IMR-90 (cell line): ENCODE measurements at regions not wholly inside any gene's neighbourhood (a gene's known extent, or its start where the extent isn't known, plus 50 kb on each side); places are given as distances from the start of the nearest gene placed in this dataset.

Experiments
- ATAC-seq: fragments of 200-7000 bp; cut with Tn5 transposase; 2 replicates; pipeline ENCODE4 v1.9.1; 2020; ENCODE audit warnings: low read depth, mild to moderate bottlenecking, moderate library complexity
- BruUV-seq: library from RNA; stranded (reverse); fragments of 400-500 nt; replicated peaks from 2 replicates; lab custom pipeline; 2021; lab: Mats Ljungman, UMichigan
- CTCF ChIA-PET: fragments of 300-600 bp; formaldehyde crosslinking; extraction: SDS; loops from one replicate; lab custom pipeline; 2021; ENCODE audit warnings: antibody characterized with exemption; lab: Yijun Ruan, JAX
- POLR2A ChIA-PET: fragments of 300-600 bp; sonication (Branson Sonifier 250); formaldehyde crosslinking; loops from one replicate; lab custom pipeline; 2022; ENCODE audit warnings: antibody characterized with exemption; ENCODE audit not compliant: unreplicated experiment; lab: Charles Lee
- DNase-seq: peaks from one replicate; pipeline ENCODE4 v3.0.0; 2013
- H2AFZ ChIP-seq: replicated peaks from 2 replicates; pipeline ENCODE3; 2013; ENCODE audit warnings: low read length, mild to moderate bottlenecking; ENCODE audit not compliant: poor library complexity
- H2AK5ac ChIP-seq: 2 replicates; pipeline ENCODE4 v1.6.1; 2013; ENCODE audit warnings: low read depth, low read length, inconsistent platforms
- H2AK9ac ChIP-seq: replicated peaks from 2 replicates; pipeline ENCODE3; 2013; ENCODE audit warnings: mild to moderate bottlenecking, low read depth, low read length, moderate library complexity; ENCODE audit not compliant: poor library complexity
- H2BK120ac ChIP-seq: 2 replicates; pipeline ENCODE4 v1.6.1; 2013; ENCODE audit warnings: low read depth, low read length, inconsistent platforms
- H2BK15ac ChIP-seq: 3 replicates; pipeline ENCODE4 v1.6.1; 2013; ENCODE audit warnings: low read depth, low read length, inconsistent platforms
- H2BK20ac ChIP-seq: 2 replicates; pipeline ENCODE4 v1.6.1; 2013; ENCODE audit warnings: low read depth, mild to moderate bottlenecking, inconsistent platforms, low read length, moderate library complexity
- H2BK5ac ChIP-seq: 2 replicates; pipeline ENCODE4 v1.6.1; 2013; ENCODE audit warnings: mild to moderate bottlenecking, low read depth, low read length, inconsistent platforms; ENCODE audit not compliant: poor library complexity, severe bottlenecking
- H3K14ac ChIP-seq: replicated peaks from 2 replicates; pipeline ENCODE4 v1.6.1; 2013; ENCODE audit warnings: low read depth, low read length, inconsistent platforms
- H3K18ac ChIP-seq: 2 replicates; pipeline ENCODE4 v1.6.1; 2013; ENCODE audit warnings: low read depth, low read length, control low read depth
- H3K23ac ChIP-seq: 2 replicates; pipeline ENCODE4 v1.6.1; 2013; ENCODE audit warnings: low read depth, low read length, inconsistent platforms
- H3K27ac ChIP-seq: 2 replicates; pipeline ENCODE4 v1.5.1; 2013; ENCODE audit warnings: mild to moderate bottlenecking, control low read depth, low read length; ENCODE audit not compliant: insufficient read depth
- H3K27me3 ChIP-seq: 2 replicates; pipeline ENCODE4 v1.6.1; 2013; ENCODE audit warnings: low read length; ENCODE audit not compliant: control insufficient read depth, insufficient read depth
- H3K36me3 ChIP-seq: 2 replicates; pipeline ENCODE4 v1.6.1; 2013; ENCODE audit warnings: low read length, mixed read lengths; ENCODE audit not compliant: control insufficient read depth, insufficient read depth
- H3K4ac ChIP-seq: 2 replicates; pipeline ENCODE4 v1.6.1; 2013; ENCODE audit warnings: low read depth, low read length, inconsistent platforms
- H3K4me1 ChIP-seq: 2 replicates; pipeline ENCODE4 v1.6.1; 2013; ENCODE audit warnings: low read length, mixed read lengths; ENCODE audit not compliant: control insufficient read depth, insufficient read depth
- H3K4me2 ChIP-seq: 2 replicates; pipeline ENCODE4 v1.6.1; 2013; ENCODE audit warnings: low read depth, mild to moderate bottlenecking, control low read depth, low read length, moderate library complexity
- H3K4me3 ChIP-seq: 2 replicates; pipeline ENCODE4 v1.5.1; 2013; ENCODE audit warnings: low read depth, mild to moderate bottlenecking, control low read depth, low read length, moderate library complexity; ENCODE audit not compliant: insufficient read depth
- H3K56ac ChIP-seq: 2 replicates; pipeline ENCODE4 v1.6.1; 2013; ENCODE audit warnings: low read length, inconsistent platforms; ENCODE audit not compliant: insufficient read depth; ENCODE audit errors: extremely low read depth
- H3K79me1 ChIP-seq, 2 experiments: 2 replicates each; pipeline ENCODE4 v1.6.1; 2013; ENCODE audit warnings: low read length in 2 of 2, inconsistent platforms in 1 of 2, low read depth in 1 of 2
- H3K9ac ChIP-seq: 2 replicates; pipeline ENCODE4 v1.6.1; 2013; ENCODE audit warnings: low read depth, low read length, control low read depth
- H3K9me1 ChIP-seq: 2 replicates; pipeline ENCODE4 v1.6.1; 2013; ENCODE audit warnings: low read length, inconsistent platforms; ENCODE audit not compliant: insufficient read depth
- H3K9me3 ChIP-seq: 2 replicates; pipeline ENCODE4 v1.6.1; 2013; ENCODE audit warnings: low read length; ENCODE audit not compliant: control insufficient read depth, insufficient read depth
- H4K20me1 ChIP-seq: 2 replicates; pipeline ENCODE4 v1.6.1; 2013; ENCODE audit warnings: low read length, inconsistent platforms; ENCODE audit not compliant: insufficient read depth
- H4K5ac ChIP-seq: 2 replicates; pipeline ENCODE4 v1.6.1; 2013; ENCODE audit warnings: mild to moderate bottlenecking, low read depth, low read length, control low read depth
- H4K8ac ChIP-seq, 2 experiments: 2 replicates each; pipeline ENCODE4 v1.6.1; 2013; ENCODE audit warnings: low read depth in 2 of 2, low read length in 2 of 2, control low read depth in 1 of 2, inconsistent platforms in 1 of 2
- H4K91ac ChIP-seq: 2 replicates; pipeline ENCODE4 v1.6.1; 2013; ENCODE audit warnings: low read depth, low read length, inconsistent platforms; ENCODE audit not compliant: insufficient read depth
- MAZ ChIP-seq: IDR thresholded peaks from 2 replicates; pipeline ENCODE4 v1.6.1; 2012; ENCODE audit warnings: low read depth, mild to moderate bottlenecking, low read length, improper control_type of control experiment, moderate library complexity, borderline replicate concordance
- WGBS, 2 experiments: methylation state at CpG; one replicate each; pipeline versions ENCODE4 v1.1.5 to v1.1.7; 2013; ENCODE audit warnings: missing lambda C conversion rate in 2 of 2; ENCODE audit not compliant: insufficient read length in 1 of 2; ENCODE audit errors: extremely low coverage in 2 of 2; 5-methylcytosine and 5-hydroxymethylcytosine counted together
- dilution Hi-C: fragments of 300-500 bp; cut with HindIII; formaldehyde crosslinking; loops from one replicate; pipeline ENCODE4 v1.14.3; 2018; ENCODE audit warnings: low sequenced_read_pairs; ENCODE audit not compliant: unreplicated experiment
- in situ Hi-C: fragments of 300-500 bp; cut with MboI; formaldehyde crosslinking; loops from 3 replicates; pipeline ENCODE4 v1.14.3; 2019; ENCODE audit warnings: low sequenced_read_pairs, inconsistent platforms, mixed read lengths
- intact Hi-C: fragments of 100-400 bp; cut with micrococcal nuclease; formaldehyde crosslinking; loops from 2 replicates; pipeline ENCODE4 v1.10.0; 2022

DNA sequence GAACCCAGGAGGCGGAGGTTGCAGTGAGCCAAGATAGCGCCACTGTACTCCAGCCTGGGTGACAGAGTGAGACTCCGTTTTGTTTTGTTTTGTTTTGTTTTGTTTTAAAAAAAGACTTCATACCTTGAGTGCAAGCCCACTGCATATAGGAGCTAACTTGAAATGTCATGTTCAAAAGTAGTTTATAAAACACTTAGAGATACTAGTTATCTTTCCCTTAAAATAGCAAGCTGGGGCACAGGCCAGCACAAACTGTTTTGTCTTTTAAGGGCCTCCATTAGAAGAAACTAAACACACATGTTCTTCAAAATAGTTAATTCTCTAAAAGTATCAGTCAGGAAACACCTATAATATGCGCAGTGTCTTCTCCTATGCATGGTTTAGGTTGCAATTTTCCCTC, 505.1 kb upstream of the TMPRSS15 start:
- no peak for TF ChIP-seq MAZ
- no peak overlapping the region for H3K4ac ChIP-seq
- H3K27ac ChIP-seq = no peak overlapping the region
- WGBS, 2 experiments = no CpG with 5 or more reads among the region's 4 CpGs
- H3K4me1 ChIP-seq = no peaks in the 10 kb centered on the region
- no peak overlapping the region for H2BK15ac ChIP-seq
- H4K5ac ChIP-seq = no peak overlapping the region
- ATAC-seq (no peak), DNase-seq (no peak)
- no peak overlapping the region for H2BK5ac ChIP-seq
- no peaks in the 10 kb centered on the region for H3K27me3 ChIP-seq
- H3K9me1 ChIP-seq = no peaks in the 10 kb centered on the region
- no peak overlapping the region for H2BK20ac ChIP-seq
- no TSS peak for BruUV-seq
- in situ Hi-C loops = no loop called here
- no peak overlapping the region for H2AK5ac ChIP-seq
- no peaks in the 10 kb centered on the region for H3K79me1 ChIP-seq
- intact Hi-C loops = no loop called here
- H4K91ac ChIP-seq = no peak overlapping the region
- H2BK120ac ChIP-seq = no peak overlapping the region
- H3K14ac ChIP-seq = no peak overlapping the region
- CTCF ChIA-PET = no interaction called here
- no peaks in the 10 kb centered on the region for H3K36me3 ChIP-seq
- H3K56ac ChIP-seq = no peak overlapping the region
- H3K9me3 ChIP-seq = peaks cover 7% of the 10 kb centered on the region
- no peak overlapping the region for H2AFZ ChIP-seq
- no peak overlapping the region for H4K8ac ChIP-seq
- no peak overlapping the region for H3K4me2 ChIP-seq
- POLR2A ChIA-PET = no interaction called here
- no peaks in the 10 kb centered on the region for H4K20me1 ChIP-seq
- H3K4me3 ChIP-seq = no peak overlapping the region
- dilution Hi-C loops = no loop called here
- no peak overlapping the region for H3K23ac ChIP-seq
- H3K9ac ChIP-seq = no peak overlapping the region
- no peak overlapping the region for H2AK9ac ChIP-seq
- no peak overlapping the region for H3K18ac ChIP-seq
